ENCODE measurements at regions not wholly inside any gene's neighbourhood (a gene's known extent, or its start where the extent isn't known, plus 50 kb on each side); places are given as distances from the start of the nearest gene placed in this dataset.

DNA sequence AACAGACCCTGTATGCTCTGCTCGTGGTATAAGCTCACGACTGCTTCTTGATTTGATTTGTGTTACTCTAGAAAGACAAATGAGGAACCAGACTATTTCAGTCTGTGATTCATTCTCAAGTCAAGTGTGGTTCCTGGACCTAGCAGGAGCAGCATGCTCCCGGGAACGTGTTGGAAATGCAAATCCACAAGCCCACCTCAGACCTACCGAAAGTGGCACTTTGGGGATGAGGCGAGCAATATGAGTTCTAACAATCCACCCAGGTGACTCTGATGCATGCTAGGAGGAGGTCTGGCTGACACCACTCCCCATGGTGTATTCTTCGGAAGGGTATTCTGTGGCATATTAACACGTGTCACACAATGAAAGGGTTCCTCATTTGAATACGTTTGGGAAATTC, 59.5 kb upstream of the TMX1 start:
- TF ChIP-seq, protein P1, sequence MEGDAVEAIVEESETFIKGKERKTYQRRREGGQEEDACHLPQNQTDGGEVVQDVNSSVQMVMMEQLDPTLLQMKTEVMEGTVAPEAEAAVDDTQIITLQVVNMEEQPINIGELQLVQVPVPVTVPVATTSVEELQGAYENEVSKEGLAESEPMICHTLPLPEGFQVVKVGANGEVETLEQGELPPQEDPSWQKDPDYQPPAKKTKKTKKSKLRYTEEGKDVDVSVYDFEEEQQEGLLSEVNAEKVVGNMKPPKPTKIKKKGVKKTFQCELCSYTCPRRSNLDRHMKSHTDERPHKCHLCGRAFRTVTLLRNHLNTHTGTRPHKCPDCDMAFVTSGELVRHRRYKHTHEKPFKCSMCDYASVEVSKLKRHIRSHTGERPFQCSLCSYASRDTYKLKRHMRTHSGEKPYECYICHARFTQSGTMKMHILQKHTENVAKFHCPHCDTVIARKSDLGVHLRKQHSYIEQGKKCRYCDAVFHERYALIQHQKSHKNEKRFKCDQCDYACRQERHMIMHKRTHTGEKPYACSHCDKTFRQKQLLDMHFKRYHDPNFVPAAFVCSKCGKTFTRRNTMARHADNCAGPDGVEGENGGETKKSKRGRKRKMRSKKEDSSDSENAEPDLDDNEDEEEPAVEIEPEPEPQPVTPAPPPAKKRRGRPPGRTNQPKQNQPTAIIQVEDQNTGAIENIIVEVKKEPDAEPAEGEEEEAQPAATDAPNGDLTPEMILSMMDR (IDR thresholded peaks at IDR 0.05) = no peak
- intact Hi-C loops (cut with micrococcal nuclease) = no loop called here

DNA sequence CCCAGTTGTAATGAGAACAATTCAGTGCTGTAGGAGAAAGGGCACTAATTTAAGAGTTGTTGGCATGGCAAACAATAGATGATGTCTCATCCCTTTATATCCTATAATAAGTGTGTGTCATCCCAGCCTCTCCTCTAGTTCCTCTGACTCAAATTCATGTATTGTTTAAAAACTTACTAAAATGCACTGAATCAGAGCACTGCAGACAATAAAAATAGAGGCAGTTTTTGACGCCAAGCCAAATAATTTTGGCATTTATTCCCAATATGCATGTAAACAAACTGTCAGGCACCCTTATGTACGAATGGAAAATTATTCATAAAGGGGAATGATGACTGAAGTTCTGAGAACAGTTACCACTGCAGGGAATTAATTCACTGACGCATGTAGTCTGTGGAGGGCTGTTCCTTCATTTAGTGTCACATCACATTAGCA, 57.9 kb upstream of the TMX1 start:
- no peak overlapping the region for H2AFZ ChIP-seq (ENCODE audit: insufficient read depth, low read depth, low read length, poor library complexity, severe bottlenecking)
- no peaks in the 10 kb centered on the region for H4K20me1 ChIP-seq (ENCODE audit: insufficient read depth, low read length)
- WGBS (ENCODE audit: insufficient coverage) = no CpG with 5 or more reads among the region's 3 CpGs
- H3K27ac ChIP-seq (ENCODE audit: low read depth in 1 of 2, low read length in 2 of 2) = no peak overlapping the region
- TF ChIP-seq, protein P1 (IDR thresholded peaks at IDR 0.05) = no peak
- H3K4me1 ChIP-seq (ENCODE audit: control insufficient read depth in 1 of 2, insufficient read depth in 2 of 2, low read length in 2 of 2) = no peaks in the 10 kb centered on the region
- H3K4me2 ChIP-seq (replicated peaks; ENCODE audit: extremely low read depth, low read length, poor library complexity, severe bottlenecking) = no peak overlapping the region
- peaks cover 0 to 3% (median 0%) of the 10 kb centered on the region in 7 donors for H3K9me3 Mint-ChIP-seq
- no peak overlapping the region for H3K9ac ChIP-seq (ENCODE audit: insufficient read depth, low read length, poor library complexity, severe bottlenecking)
- no peaks in the 10 kb centered on the region for H3K27me3 ChIP-seq (ENCODE audit: control insufficient read depth in 2 of 2, insufficient read depth in 2 of 2, low read length in 2 of 2)
- H3K27me3 Mint-ChIP-seq (ENCODE audit: low read depth in 3 of 3) = no peaks in the 10 kb centered on the region
- H3K9me3 ChIP-seq (replicated peaks in 1 of 2; ENCODE audit: control insufficient read depth in 1 of 2, insufficient read depth in 1 of 2, low read length in 2 of 2) = no peaks in the 10 kb centered on the region
- H3K4me3 ChIP-seq (replicated peaks in 1 of 3; ENCODE audit: low read depth in 2 of 3, low read length in 3 of 3) = no peak overlapping the region
- no peaks in the 10 kb centered on the region for H3K36me3 Mint-ChIP-seq
- H3K4me1 Mint-ChIP-seq = no peaks in the 10 kb centered on the region
- intact Hi-C loops (cut with micrococcal nuclease) = no loop called here
- no peak overlapping the region for H3K4me3 Mint-ChIP-seq
- DNase-seq = no peak
- no peak overlapping the region for H3K27ac Mint-ChIP-seq
- H3K79me2 ChIP-seq (ENCODE audit: insufficient read depth, low read length) = no peaks in the 10 kb centered on the region
- H3K36me3 ChIP-seq (replicated peaks in 1 of 2; ENCODE audit: control insufficient read depth in 1 of 2, insufficient read depth in 2 of 2, low read length in 2 of 2) = no peaks in the 10 kb centered on the region

More for the DNA sequence above, 59.5 kb upstream of the TMX1 start:
- H3K36me3 ChIP-seq (replicated peaks in 1 of 2; ENCODE audit: control insufficient read depth in 1 of 2, insufficient read depth in 2 of 2, low read length in 2 of 2) = no peaks in the 10 kb centered on the region
- no peaks in the 10 kb centered on the region for H4K20me1 ChIP-seq (ENCODE audit: insufficient read depth, low read length)
- H3K4me2 ChIP-seq (replicated peaks; ENCODE audit: extremely low read depth, low read length, poor library complexity, severe bottlenecking) = no peak overlapping the region
- H3K9ac ChIP-seq (ENCODE audit: insufficient read depth, low read length, poor library complexity, severe bottlenecking) = no peak overlapping the region
- no peaks in the 10 kb centered on the region for H3K4me1 ChIP-seq (ENCODE audit: control insufficient read depth in 1 of 2, insufficient read depth in 2 of 2, low read length in 2 of 2)
- Mint-ChIP-seq H3K27ac (no peak overlapping the region), H3K9me3 (peaks cover 0 to 3% (median 0%) of the 10 kb centered on the region in 7 donors), H3K4me1 (no peaks in the 10 kb centered on the region), H3K27me3 (ENCODE audit: low read depth in 3 of 3) (peaks cover 0 to 2% (median 1%) of the 10 kb centered on the region in 3 donors), H3K4me3 (no peak overlapping the region), H3K36me3 (no peaks in the 10 kb centered on the region)
- no peak overlapping the region for H3K27ac ChIP-seq (ENCODE audit: low read depth in 1 of 2, low read length in 2 of 2)
- 57% methylated on average over 7 of the region's 9 CpGs for WGBS (ENCODE audit: insufficient coverage)
- no peaks in the 10 kb centered on the region for H3K79me2 ChIP-seq (ENCODE audit: insufficient read depth, low read length)
- no peaks in the 10 kb centered on the region for H3K9me3 ChIP-seq (replicated peaks in 1 of 2; ENCODE audit: control insufficient read depth in 1 of 2, insufficient read depth in 1 of 2, low read length in 2 of 2)
- H2AFZ ChIP-seq (ENCODE audit: insufficient read depth, low read depth, low read length, poor library complexity, severe bottlenecking) = no peak overlapping the region
- no peak overlapping the region for H3K4me3 ChIP-seq (replicated peaks in 1 of 3; ENCODE audit: low read depth in 2 of 3, low read length in 3 of 3)
- no peak for DNase-seq
- no peaks in the 10 kb centered on the region for H3K27me3 ChIP-seq (ENCODE audit: control insufficient read depth in 2 of 2, insufficient read depth in 2 of 2, low read length in 2 of 2)

All from CD14-positive monocyte (primary cell).